ENCODE measurements at regions not wholly inside any gene's neighbourhood (a gene's known extent, or its start where the extent isn't known, plus 50 kb on each side); places are given as distances from the start of the nearest gene placed in this dataset.

- TF ChIP-seq CTCF (IDR thresholded peaks at IDR 0.05 in 2 of 3, conservative IDR thresholded peaks at IDR 0.05 in 1 of 3; ENCODE audit: borderline replicate concordance in 1 of 3, insufficient read depth in 1 of 3, low read depth in 2 of 3, low read length in 2 of 3) (no peak), RAD21 (IDR thresholded peaks at IDR 0.05; ENCODE audit: low read depth) (no peak), ATF3 (IDR thresholded peaks at IDR 0.05) (no peak), POLR2AphosphoS5 (IDR thresholded peaks at IDR 0.05; ENCODE audit: low read depth, low read length) (no peak), MAX (IDR thresholded peaks at IDR 0.05) (no peak), POLR2A (IDR thresholded peaks at IDR 0.05; ENCODE audit: borderline replicate concordance, extremely low read depth, insufficient read depth, insufficient read length) (no peak)
Measured at GRCh38 chr5:9786380-9787360, 156.5 kb upstream of the TAS2R1 start.
